NT2/D1 (cell line): ENCODE measurements at regions not wholly inside any gene's neighbourhood (a gene's known extent, or its start where the extent isn't known, plus 50 kb on each side); places are given as distances from the start of the nearest gene placed in this dataset.

Source experiments
- DNase-seq: peaks from one replicate; pipeline ENCODE4 v3.0.0-alpha.2; 2011; ENCODE audit warnings: low read depth, low spot score
- H3K27me3 ChIP-seq: 2 replicates; pipeline ENCODE4 v1.6.0; 2011; ENCODE audit warnings: mild to moderate bottlenecking; ENCODE audit not compliant: insufficient read length, insufficient read depth
- H3K36me3 ChIP-seq: 2 replicates; pipeline ENCODE4 v1.6.1; 2011; ENCODE audit warnings: mild to moderate bottlenecking, low read length, mixed read lengths; ENCODE audit not compliant: insufficient read depth, insufficient read length
- H3K4me1 ChIP-seq: 2 replicates; pipeline ENCODE4 v1.5.1; 2011; ENCODE audit not compliant: insufficient read depth, insufficient read length
- H3K4me3 ChIP-seq: 2 replicates; pipeline ENCODE4 v1.5.1; 2011; ENCODE audit warnings: low read depth; ENCODE audit not compliant: insufficient read length
- H3K9ac ChIP-seq: 2 replicates; pipeline ENCODE4 v1.6.0; 2011; ENCODE audit warnings: low read depth; ENCODE audit not compliant: insufficient read length
- H3K9me3 ChIP-seq: 2 replicates; pipeline ENCODE4 v1.5.1; 2011; ENCODE audit warnings: mild to moderate bottlenecking, low read length; ENCODE audit not compliant: insufficient read depth
- SUZ12 ChIP-seq: IDR thresholded peaks from 2 replicates; pipeline ENCODE4 v1.6.1; 2011; ENCODE audit not compliant: insufficient read length, insufficient read depth; ENCODE audit errors: extremely low read depth
- YY1 ChIP-seq: IDR thresholded peaks from 2 replicates; pipeline ENCODE4 v1.6.1; 2011; ENCODE audit not compliant: insufficient read length, insufficient read depth
- ZNF274 ChIP-seq: IDR thresholded peaks from 2 replicates; pipeline ENCODE4 v1.6.1; 2011; ENCODE audit warnings: mild to moderate bottlenecking, low read depth, low read length

DNA sequence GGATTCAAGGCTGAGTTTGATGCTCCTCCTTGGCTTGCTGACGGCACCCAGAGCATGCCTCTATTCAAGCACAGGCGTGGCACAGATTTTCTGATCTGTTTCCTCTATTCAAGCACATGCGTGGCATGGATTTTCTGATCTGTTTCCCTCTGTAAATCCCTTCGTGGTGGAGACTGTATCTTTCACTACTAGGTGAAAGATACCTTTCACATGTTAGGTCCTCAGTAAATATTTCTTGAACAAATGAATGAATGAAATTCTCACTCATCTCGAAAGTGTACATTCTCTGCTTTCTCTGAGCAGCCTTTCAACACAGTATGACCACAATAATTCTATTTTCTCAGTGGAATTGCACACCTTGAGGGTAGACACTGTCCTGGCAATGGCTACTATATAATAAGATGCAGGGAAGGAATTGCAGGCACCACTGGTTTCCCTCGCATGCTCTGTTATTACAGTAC lies 72.6 kb upstream of the F13A1 start:
- no peak for DNase-seq
- Histone ChIP-seq H3K36me3 (no peaks in the 10 kb centered on the region), H3K4me3 (no peak overlapping the region), H3K9me3 (no peaks in the 10 kb centered on the region), H3K27me3 (no peaks in the 10 kb centered on the region), H3K4me1 (no peaks in the 10 kb centered on the region), H3K9ac (no peak overlapping the region)
- TF ChIP-seq YY1, result no peak
- TF ChIP-seq SUZ12, result no peak
- TF ChIP-seq ZNF274, result no peak

DNA sequence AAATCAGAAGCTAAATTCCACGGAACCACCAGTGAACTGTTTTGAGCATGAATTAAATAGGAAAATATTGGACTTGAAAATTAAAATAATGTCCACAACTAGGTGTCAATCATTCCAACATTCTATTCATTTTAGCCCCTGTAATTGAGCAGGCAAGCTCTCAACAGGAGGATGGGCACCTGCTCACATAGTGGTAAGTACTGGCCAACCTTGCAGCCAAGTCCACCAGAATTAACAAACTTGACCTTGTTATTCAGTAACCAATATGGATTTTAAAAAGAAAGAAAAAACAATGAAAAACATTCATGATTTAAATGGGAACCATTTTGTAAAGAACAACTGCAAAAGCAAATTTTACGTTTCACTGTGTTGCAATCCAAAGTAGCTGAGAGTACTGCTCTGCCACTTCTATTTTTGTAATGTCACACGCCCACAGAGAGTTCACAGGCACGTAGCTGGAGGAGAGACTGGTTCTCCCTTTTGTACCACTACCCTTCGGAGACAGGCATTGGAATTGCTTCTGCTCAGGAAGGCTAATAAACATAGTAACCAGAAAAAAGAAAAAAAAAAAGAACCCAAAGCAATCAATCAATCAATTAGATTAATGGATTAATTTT lies 75.2 kb upstream of the F13A1 start:
- TF ChIP-seq ZNF274, result no peak
- no peak for TF ChIP-seq YY1
- TF ChIP-seq SUZ12, result no peak
- H3K9me3 ChIP-seq, result no peaks in the 10 kb centered on the region
- no peaks in the 10 kb centered on the region for H3K4me1 ChIP-seq
- no peaks in the 10 kb centered on the region for H3K36me3 ChIP-seq
- H3K4me3 ChIP-seq, result no peak overlapping the region
- H3K9ac ChIP-seq, result no peak overlapping the region
- no peak for DNase-seq
- H3K27me3 ChIP-seq, result no peaks in the 10 kb centered on the region

DNA sequence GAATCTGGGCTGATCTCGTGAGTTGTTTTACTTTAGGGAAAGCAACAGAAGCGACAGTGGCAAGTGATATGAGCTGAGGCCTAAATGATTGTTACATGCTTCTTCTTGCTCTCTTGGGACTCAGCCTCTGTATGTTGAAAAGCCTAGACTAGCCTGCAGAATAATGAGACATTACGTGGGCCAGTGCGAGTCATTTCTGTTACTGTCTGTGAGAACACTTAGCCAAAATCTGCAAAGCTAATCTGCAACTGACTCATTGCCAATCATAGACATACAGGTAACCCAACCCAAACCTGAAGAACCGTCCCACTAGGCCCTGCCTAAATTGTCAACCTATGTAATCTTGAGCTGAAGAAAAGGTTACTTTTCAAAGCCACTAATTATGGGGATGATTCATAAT lies 77.4 kb upstream of the F13A1 start:
- no peak for DNase-seq
- Histone ChIP-seq H3K4me1 (no peaks in the 10 kb centered on the region), H3K9me3 (no peaks in the 10 kb centered on the region), H3K36me3 (no peaks in the 10 kb centered on the region), H3K4me3 (no peak overlapping the region), H3K27me3 (no peaks in the 10 kb centered on the region), H3K9ac (no peak overlapping the region)
- TF ChIP-seq SUZ12 (no peak), ZNF274 (no peak), YY1 (no peak)

DNA sequence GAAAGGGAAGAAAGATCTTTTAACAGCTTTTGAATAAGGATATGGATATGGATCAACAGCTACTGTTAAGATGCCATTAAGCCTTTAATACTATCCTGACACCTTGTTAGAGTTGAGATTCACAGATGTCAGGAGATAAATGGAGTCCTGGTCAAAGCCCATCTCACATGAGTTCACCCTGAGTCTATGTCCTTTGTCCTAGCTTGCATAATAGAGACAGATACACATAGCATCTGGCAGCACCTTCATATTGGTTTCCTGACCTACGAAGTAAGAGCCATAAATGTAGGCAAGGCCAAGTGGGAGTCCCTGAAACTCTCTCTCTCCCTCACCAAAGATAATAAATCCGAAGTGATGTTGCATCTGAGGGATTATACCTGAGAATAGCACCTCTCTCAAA lies 79.1 kb upstream of the F13A1 start:
- Histone ChIP-seq H3K4me1 (no peaks in the 10 kb centered on the region), H3K36me3 (no peaks in the 10 kb centered on the region), H3K9me3 (no peaks in the 10 kb centered on the region), H3K4me3 (no peak overlapping the region), H3K27me3 (no peaks in the 10 kb centered on the region), H3K9ac (no peak overlapping the region)
- TF ChIP-seq SUZ12 (no peak), YY1 (no peak), ZNF274 (no peak)
- DNase-seq, result no peak

DNA sequence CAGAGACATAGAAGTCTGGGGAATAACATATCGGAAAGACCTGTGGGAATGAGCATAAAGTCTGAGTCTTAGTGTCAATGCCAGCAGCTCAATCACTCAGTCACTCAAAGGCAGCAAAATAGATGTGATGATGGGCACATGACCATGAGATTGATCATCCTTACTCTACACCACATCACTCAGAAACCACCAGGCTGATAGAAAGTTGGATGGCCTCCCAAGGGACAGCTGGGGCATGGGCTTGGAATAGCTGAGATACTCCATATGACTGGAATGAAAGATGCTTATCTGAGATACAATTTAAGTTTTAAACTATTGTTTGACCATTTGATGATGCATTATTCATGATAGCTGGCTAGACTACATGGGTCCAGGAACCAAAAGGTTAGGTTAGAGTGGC lies 80.9 kb upstream of the F13A1 start:
- Histone ChIP-seq H3K4me3 (no peak overlapping the region), H3K4me1 (no peaks in the 10 kb centered on the region), H3K36me3 (no peaks in the 10 kb centered on the region), H3K27me3 (no peaks in the 10 kb centered on the region), H3K9ac (no peak overlapping the region), H3K9me3 (no peaks in the 10 kb centered on the region)
- no peak for TF ChIP-seq YY1
- no peak for TF ChIP-seq ZNF274
- TF ChIP-seq SUZ12, result no peak
- DNase-seq, result no peak

DNA sequence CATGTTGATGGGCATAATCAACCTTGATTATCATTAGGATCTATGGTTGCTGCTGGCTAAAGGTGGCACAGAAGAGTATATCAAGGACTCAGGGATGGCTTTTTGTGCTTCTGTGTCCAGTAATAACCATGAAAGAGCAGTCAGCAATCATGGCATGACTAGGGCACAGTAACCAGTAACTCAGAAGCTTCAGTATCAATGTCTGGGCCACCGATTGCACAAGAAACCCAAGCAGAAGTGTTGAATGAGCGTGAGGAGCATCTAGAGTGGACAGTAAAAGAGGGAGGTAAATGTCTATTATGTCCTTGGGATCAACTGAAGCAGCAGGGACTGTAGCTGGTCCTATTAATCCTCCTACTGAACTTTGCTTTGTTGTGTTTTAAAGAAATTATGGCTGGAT lies 81.5 kb upstream of the F13A1 start:
- no peak for DNase-seq
- Histone ChIP-seq H3K4me1 (no peaks in the 10 kb centered on the region), H3K9me3 (no peaks in the 10 kb centered on the region), H3K9ac (no peak overlapping the region), H3K36me3 (no peaks in the 10 kb centered on the region), H3K27me3 (no peaks in the 10 kb centered on the region), H3K4me3 (no peak overlapping the region)
- TF ChIP-seq SUZ12 (no peak), ZNF274 (no peak), YY1 (no peak)

DNA sequence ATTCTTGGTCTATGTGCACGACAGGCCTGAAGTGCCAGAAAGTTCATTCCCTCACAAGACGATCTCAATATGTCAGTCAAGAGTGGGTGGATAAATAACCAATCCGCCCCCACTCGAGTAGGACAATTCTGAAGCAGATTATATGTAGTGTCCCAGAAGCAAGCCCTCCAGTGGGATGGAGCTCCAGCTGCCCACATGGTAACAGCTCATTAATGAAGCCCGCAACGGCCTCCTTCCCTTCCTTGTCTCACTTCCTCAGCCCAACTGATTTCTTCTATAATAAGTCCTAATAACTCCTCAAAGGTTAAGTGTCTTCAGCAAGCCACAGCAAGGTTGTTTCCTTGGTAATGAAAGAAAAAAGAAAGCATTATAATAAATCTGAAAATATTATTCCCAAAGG lies 82.1 kb upstream of the F13A1 start:
- Histone ChIP-seq H3K36me3 (no peaks in the 10 kb centered on the region), H3K9me3 (no peaks in the 10 kb centered on the region), H3K4me1 (no peaks in the 10 kb centered on the region), H3K27me3 (no peaks in the 10 kb centered on the region), H3K9ac (no peak overlapping the region), H3K4me3 (no peak overlapping the region)
- TF ChIP-seq YY1 (no peak), ZNF274 (no peak), SUZ12 (no peak)
- DNase-seq, result no peak
